GM12891 (cell line): ENCODE measurements at regions not wholly inside any gene's neighbourhood (a gene's known extent, or its start where the extent isn't known, plus 50 kb on each side); places are given as distances from the start of the nearest gene placed in this dataset.

ENCODE experiments used
- POLR2A ChIP-seq: IDR thresholded peaks from 2 replicates; pipeline ENCODE4 v1.6.1; 2011; ENCODE audit warnings: low read depth, low read length, control low read depth
- POU2F2 ChIP-seq: IDR thresholded peaks from 2 replicates; pipeline ENCODE4 v1.6.1; 2011; ENCODE audit warnings: low read depth, mild to moderate bottlenecking, control low read depth, low read length, moderate library complexity
- TAF1 ChIP-seq: IDR thresholded peaks from 2 replicates; pipeline ENCODE4 v1.6.1; 2011; ENCODE audit warnings: low read depth, low read length, control low read depth

DNA sequence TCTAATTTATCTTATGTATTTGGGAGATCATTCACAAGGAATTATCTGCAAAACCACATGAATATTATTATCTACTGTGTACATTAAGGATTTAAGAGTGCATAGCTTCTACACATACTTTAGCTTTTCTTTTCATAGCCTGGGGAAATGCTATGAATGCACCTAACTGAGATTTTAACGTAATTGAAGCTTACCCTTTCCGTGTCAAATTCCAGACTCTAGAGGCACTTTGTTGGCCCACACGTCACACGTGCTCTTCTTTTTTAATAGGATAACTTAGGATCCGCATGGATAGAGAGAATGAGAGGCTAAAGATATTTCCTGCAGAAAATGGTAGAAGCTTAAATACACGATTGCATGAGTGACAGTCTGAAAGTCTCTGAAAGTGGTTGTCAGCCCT, 481.1 kb downstream of the PCNX1 start:
- no peak for TF ChIP-seq POLR2A
- no peak for TF ChIP-seq TAF1
- TF ChIP-seq POU2F2, result no peak
